WTC11 (cell line): ENCODE measurements at regions not wholly inside any gene's neighbourhood (a gene's known extent, or its start where the extent isn't known, plus 50 kb on each side); places are given as distances from the start of the nearest gene placed in this dataset.

Experiments used
- ATAC-seq: fragments of 200-7000 bp; cut with Tn5 transposase; 2 replicates; pipeline ENCODE4 v1.10.0; 2021; ENCODE audit warnings: mild to moderate bottlenecking, moderate library complexity
- CTCF ChIA-PET: fragments of 300-600 bp; sonication (Branson Sonifier 250); formaldehyde crosslinking; loops from one replicate; lab custom pipeline; 2021; ENCODE audit warnings: antibody characterized with exemption; lab: Charles Lee
- POLR2A ChIA-PET: fragments of 350-600 bp; sonication (Branson Sonifier 250); formaldehyde crosslinking; loops from one replicate; lab custom pipeline; 2021; ENCODE audit warnings: antibody characterized with exemption; lab: Charles Lee
- DNase-seq: peaks from one replicate; pipeline ENCODE4 v3.0.0; 2021; ENCODE audit warnings: low spot score
- H3K27ac Mint-ChIP-seq: 2 replicates; pipeline ENCODE4 v1.8.0; 2021; ENCODE audit warnings: mixed read lengths
- H3K27me3 Mint-ChIP-seq: 2 replicates; pipeline ENCODE4 v1.8.0; 2021; ENCODE audit warnings: low read depth, mild to moderate bottlenecking, moderate library complexity, mixed read lengths
- H3K36me3 Mint-ChIP-seq: 2 replicates; pipeline ENCODE4 v1.8.0; 2021; ENCODE audit warnings: mixed read lengths
- H3K4me1 Mint-ChIP-seq: 2 replicates; pipeline ENCODE4 v1.8.0; 2022; ENCODE audit warnings: mixed read lengths
- H3K4me3 Mint-ChIP-seq: 2 replicates; pipeline ENCODE4 v1.8.0; 2021; ENCODE audit warnings: mild to moderate bottlenecking, moderate library complexity, mixed read lengths
- H3K9me3 Mint-ChIP-seq: 2 replicates; pipeline ENCODE4 v1.8.0; 2021; ENCODE audit warnings: mixed read lengths
- CDX4 ChIP-seq: fragments of 250-450 bp; sonication (Bioruptor Pico); IDR thresholded peaks from 2 replicates; pipeline ENCODE4 v1.9.0; 2021; ENCODE audit warnings: moderate library complexity, mild to moderate bottlenecking, inconsistent platforms, borderline replicate concordance
- CREM ChIP-seq: sonication (generic); formaldehyde crosslinking; IDR thresholded peaks from 2 replicates; pipeline ENCODE4 v1.8.1; 2022; ENCODE audit warnings: mild to moderate bottlenecking, missing genetic modification reagents, moderate library complexity
- ETV6 ChIP-seq: sonication (generic); formaldehyde crosslinking; IDR thresholded peaks from 2 replicates; pipeline ENCODE4 v1.8.1; 2022; ENCODE audit warnings: mild to moderate bottlenecking, missing genetic modification reagents
- JUN ChIP-seq: sonication (generic); formaldehyde crosslinking; IDR thresholded peaks from 2 replicates; pipeline ENCODE4 v1.8.0; 2023; ENCODE audit warnings: mild to moderate bottlenecking, missing genetic modification reagents
- NFE2L1 ChIP-seq: sonication (generic); formaldehyde crosslinking; IDR thresholded peaks from 2 replicates; pipeline ENCODE4 v1.8.1; 2023; ENCODE audit warnings: missing genetic modification reagents
- NR1H2 ChIP-seq: sonication (generic); formaldehyde crosslinking; IDR thresholded peaks from 2 replicates; pipeline ENCODE4 v1.9.0; 2021; ENCODE audit warnings: mild to moderate bottlenecking, moderate library complexity, missing genetic modification reagents
- ZNF263 ChIP-seq: sonication (generic); formaldehyde crosslinking; IDR thresholded peaks from 2 replicates; pipeline ENCODE4 v1.8.1; 2022; ENCODE audit warnings: low read depth, mild to moderate bottlenecking, moderate library complexity, missing genetic modification reagents
- ZNF396 ChIP-seq: fragments of 250-450 bp; sonication (Bioruptor Pico); IDR thresholded peaks from 2 replicates; pipeline ENCODE4 v1.8.0; 2021; ENCODE audit warnings: mild to moderate bottlenecking, moderate library complexity, borderline replicate concordance
- ZNF416 ChIP-seq: fragments of 250-450 bp; sonication (Bioruptor Pico); IDR thresholded peaks from 2 replicates; pipeline ENCODE4 v1.9.0; 2021; ENCODE audit warnings: mild to moderate bottlenecking, inconsistent platforms
- ZNF512 ChIP-seq: sonication (generic); formaldehyde crosslinking; IDR thresholded peaks from 2 replicates; pipeline ENCODE4 v1.8.1; 2022; ENCODE audit warnings: missing genetic modification reagents, borderline replicate concordance
- TF ChIP-seq, protein P1 (sequence below): sonication (generic); formaldehyde crosslinking; IDR thresholded peaks from 2 replicates; pipeline ENCODE4 v1.8.0; 2023; ENCODE audit warnings: missing genetic modification reagents, mild to moderate bottlenecking, borderline replicate concordance
- TF ChIP-seq, protein P2 (sequence below): sonication (generic); formaldehyde crosslinking; IDR thresholded peaks from 2 replicates; pipeline ENCODE4 v1.8.0; 2022; ENCODE audit warnings: mild to moderate bottlenecking, missing genetic modification reagents
- TF ChIP-seq, protein P3 (sequence below): sonication (generic); formaldehyde crosslinking; IDR thresholded peaks from 2 replicates; pipeline ENCODE4 v1.8.1; 2022; ENCODE audit warnings: low read depth, missing genetic modification reagents, borderline replicate concordance
- TF ChIP-seq, protein P4 (sequence below): sonication (generic); formaldehyde crosslinking; IDR thresholded peaks from 2 replicates; pipeline ENCODE4 v1.8.1; 2023; ENCODE audit warnings: mild to moderate bottlenecking, missing genetic modification reagents
- TF ChIP-seq, protein P5 (sequence below): fragments of 250-450 bp; sonication (Bioruptor Pico); IDR thresholded peaks from 2 replicates; pipeline ENCODE4 v1.9.0; 2021; ENCODE audit warnings: mild to moderate bottlenecking

- POLR2A ChIA-PET = no interaction called here
- H3K27ac Mint-ChIP-seq = no peak overlapping the region
- H3K4me1 Mint-ChIP-seq = peaks cover 22% of the 10 kb centered on the region
- no peak for TF ChIP-seq CDX4 (CRISPR knock-in tag)
- TF ChIP-seq, protein P1, sequence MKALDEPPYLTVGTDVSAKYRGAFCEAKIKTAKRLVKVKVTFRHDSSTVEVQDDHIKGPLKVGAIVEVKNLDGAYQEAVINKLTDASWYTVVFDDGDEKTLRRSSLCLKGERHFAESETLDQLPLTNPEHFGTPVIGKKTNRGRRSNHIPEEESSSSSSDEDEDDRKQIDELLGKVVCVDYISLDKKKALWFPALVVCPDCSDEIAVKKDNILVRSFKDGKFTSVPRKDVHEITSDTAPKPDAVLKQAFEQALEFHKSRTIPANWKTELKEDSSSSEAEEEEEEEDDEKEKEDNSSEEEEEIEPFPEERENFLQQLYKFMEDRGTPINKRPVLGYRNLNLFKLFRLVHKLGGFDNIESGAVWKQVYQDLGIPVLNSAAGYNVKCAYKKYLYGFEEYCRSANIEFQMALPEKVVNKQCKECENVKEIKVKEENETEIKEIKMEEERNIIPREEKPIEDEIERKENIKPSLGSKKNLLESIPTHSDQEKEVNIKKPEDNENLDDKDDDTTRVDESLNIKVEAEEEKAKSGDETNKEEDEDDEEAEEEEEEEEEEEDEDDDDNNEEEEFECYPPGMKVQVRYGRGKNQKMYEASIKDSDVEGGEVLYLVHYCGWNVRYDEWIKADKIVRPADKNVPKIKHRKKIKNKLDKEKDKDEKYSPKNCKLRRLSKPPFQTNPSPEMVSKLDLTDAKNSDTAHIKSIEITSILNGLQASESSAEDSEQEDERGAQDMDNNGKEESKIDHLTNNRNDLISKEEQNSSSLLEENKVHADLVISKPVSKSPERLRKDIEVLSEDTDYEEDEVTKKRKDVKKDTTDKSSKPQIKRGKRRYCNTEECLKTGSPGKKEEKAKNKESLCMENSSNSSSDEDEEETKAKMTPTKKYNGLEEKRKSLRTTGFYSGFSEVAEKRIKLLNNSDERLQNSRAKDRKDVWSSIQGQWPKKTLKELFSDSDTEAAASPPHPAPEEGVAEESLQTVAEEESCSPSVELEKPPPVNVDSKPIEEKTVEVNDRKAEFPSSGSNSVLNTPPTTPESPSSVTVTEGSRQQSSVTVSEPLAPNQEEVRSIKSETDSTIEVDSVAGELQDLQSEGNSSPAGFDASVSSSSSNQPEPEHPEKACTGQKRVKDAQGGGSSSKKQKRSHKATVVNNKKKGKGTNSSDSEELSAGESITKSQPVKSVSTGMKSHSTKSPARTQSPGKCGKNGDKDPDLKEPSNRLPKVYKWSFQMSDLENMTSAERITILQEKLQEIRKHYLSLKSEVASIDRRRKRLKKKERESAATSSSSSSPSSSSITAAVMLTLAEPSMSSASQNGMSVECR (CRISPR knock-in tag) = no peak
- no peak for TF ChIP-seq JUN (CRISPR knock-in tag)
- TF ChIP-seq, protein P2, sequence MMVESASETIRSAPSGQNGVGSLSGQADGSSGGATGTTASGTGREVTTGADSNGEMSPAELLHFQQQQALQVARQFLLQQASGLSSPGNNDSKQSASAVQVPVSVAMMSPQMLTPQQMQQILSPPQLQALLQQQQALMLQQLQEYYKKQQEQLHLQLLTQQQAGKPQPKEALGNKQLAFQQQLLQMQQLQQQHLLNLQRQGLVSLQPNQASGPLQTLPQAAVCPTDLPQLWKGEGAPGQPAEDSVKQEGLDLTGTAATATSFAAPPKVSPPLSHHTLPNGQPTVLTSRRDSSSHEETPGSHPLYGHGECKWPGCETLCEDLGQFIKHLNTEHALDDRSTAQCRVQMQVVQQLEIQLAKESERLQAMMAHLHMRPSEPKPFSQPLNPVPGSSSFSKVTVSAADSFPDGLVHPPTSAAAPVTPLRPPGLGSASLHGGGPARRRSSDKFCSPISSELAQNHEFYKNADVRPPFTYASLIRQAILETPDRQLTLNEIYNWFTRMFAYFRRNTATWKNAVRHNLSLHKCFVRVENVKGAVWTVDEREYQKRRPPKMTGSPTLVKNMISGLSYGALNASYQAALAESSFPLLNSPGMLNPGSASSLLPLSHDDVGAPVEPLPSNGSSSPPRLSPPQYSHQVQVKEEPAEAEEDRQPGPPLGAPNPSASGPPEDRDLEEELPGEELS (CRISPR knock-in tag) = no peak
- TF ChIP-seq NFE2L1 (CRISPR knock-in tag) = no peak
- no peak for TF ChIP-seq NR1H2 (CRISPR knock-in tag)
- TF ChIP-seq, protein P3, sequence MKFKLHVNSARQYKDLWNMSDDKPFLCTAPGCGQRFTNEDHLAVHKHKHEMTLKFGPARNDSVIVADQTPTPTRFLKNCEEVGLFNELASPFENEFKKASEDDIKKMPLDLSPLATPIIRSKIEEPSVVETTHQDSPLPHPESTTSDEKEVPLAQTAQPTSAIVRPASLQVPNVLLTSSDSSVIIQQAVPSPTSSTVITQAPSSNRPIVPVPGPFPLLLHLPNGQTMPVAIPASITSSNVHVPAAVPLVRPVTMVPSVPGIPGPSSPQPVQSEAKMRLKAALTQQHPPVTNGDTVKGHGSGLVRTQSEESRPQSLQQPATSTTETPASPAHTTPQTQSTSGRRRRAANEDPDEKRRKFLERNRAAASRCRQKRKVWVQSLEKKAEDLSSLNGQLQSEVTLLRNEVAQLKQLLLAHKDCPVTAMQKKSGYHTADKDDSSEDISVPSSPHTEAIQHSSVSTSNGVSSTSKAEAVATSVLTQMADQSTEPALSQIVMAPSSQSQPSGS (CRISPR knock-in tag) = no peak
- TF ChIP-seq ZNF263 (CRISPR knock-in tag) = no peak
- TF ChIP-seq, protein P4, sequence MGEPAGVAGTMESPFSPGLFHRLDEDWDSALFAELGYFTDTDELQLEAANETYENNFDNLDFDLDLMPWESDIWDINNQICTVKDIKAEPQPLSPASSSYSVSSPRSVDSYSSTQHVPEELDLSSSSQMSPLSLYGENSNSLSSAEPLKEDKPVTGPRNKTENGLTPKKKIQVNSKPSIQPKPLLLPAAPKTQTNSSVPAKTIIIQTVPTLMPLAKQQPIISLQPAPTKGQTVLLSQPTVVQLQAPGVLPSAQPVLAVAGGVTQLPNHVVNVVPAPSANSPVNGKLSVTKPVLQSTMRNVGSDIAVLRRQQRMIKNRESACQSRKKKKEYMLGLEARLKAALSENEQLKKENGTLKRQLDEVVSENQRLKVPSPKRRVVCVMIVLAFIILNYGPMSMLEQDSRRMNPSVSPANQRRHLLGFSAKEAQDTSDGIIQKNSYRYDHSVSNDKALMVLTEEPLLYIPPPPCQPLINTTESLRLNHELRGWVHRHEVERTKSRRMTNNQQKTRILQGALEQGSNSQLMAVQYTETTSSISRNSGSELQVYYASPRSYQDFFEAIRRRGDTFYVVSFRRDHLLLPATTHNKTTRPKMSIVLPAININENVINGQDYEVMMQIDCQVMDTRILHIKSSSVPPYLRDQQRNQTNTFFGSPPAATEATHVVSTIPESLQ (CRISPR knock-in tag) = no peak
- no peak for TF ChIP-seq ETV6 (CRISPR knock-in tag)
- H3K36me3 Mint-ChIP-seq = no peaks in the 10 kb centered on the region
- H3K27me3 Mint-ChIP-seq = no peaks in the 10 kb centered on the region; the same call in none of the 2 replicates
- DNase-seq = no peak
- H3K9me3 Mint-ChIP-seq = no peaks in the 10 kb centered on the region
- no peak overlapping the region for H3K4me3 Mint-ChIP-seq
- CTCF ChIA-PET = interaction anchor here (1.0 to 2.0 kb wide), 2 partner anchors 68 to 372 kb away, joined by 3 to 6 read pairs; no protein-coding TSS in a partner anchor
- ATAC-seq = no peak
These were observed 202.4 kb downstream of the CHIC2 start for GRCh38 chr4:53861856-53862610.

- DNase-seq (no peak), ATAC-seq (no peak)
- no peaks in the 10 kb centered on the region for H3K27me3 Mint-ChIP-seq
- no peak overlapping the region for H3K27ac Mint-ChIP-seq
- no peaks in the 10 kb centered on the region for H3K9me3 Mint-ChIP-seq
- ChIA-PET CTCF (interaction anchor here (0.9 kb wide), 1 partner anchor 373 kb away, joined by 3 read pairs; no protein-coding TSS in a partner anchor), POLR2A (no interaction called here)
- no peaks in the 10 kb centered on the region for H3K36me3 Mint-ChIP-seq
- H3K4me1 Mint-ChIP-seq = peaks cover 4% of the 10 kb centered on the region; the same call in 1 of the 2 replicates
- no peak overlapping the region for H3K4me3 Mint-ChIP-seq
- TF ChIP-seq ZNF512 (CRISPR knock-in tag) = no peak
- TF ChIP-seq, protein P5, sequence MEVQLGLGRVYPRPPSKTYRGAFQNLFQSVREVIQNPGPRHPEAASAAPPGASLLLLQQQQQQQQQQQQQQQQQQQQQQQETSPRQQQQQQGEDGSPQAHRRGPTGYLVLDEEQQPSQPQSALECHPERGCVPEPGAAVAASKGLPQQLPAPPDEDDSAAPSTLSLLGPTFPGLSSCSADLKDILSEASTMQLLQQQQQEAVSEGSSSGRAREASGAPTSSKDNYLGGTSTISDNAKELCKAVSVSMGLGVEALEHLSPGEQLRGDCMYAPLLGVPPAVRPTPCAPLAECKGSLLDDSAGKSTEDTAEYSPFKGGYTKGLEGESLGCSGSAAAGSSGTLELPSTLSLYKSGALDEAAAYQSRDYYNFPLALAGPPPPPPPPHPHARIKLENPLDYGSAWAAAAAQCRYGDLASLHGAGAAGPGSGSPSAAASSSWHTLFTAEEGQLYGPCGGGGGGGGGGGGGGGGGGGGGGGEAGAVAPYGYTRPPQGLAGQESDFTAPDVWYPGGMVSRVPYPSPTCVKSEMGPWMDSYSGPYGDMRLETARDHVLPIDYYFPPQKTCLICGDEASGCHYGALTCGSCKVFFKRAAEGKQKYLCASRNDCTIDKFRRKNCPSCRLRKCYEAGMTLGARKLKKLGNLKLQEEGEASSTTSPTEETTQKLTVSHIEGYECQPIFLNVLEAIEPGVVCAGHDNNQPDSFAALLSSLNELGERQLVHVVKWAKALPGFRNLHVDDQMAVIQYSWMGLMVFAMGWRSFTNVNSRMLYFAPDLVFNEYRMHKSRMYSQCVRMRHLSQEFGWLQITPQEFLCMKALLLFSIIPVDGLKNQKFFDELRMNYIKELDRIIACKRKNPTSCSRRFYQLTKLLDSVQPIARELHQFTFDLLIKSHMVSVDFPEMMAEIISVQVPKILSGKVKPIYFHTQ (CRISPR knock-in tag) = no peak
- TF ChIP-seq ZNF416 = no peak
- no peak for TF ChIP-seq ZNF396 (CRISPR knock-in tag)
- no peak for TF ChIP-seq CREM (CRISPR knock-in tag)
- TF ChIP-seq, protein P2 (CRISPR knock-in tag) = no peak
These were observed 205.1 kb downstream of the CHIC2 start for GRCh38 chr4:53859305-53859704.
